Stimulated activated memory B cell treated with anti-CD40 and anti-IgM and Interleukin-4, amounts not matched to agents 10 μg/mL and 1 μg/mL and 100 μg/mL, for 72 hours (primary cell): ENCODE measurements at regions not wholly inside any gene's neighbourhood (a gene's known extent, or its start where the extent isn't known, plus 50 kb on each side); places are given as distances from the start of the nearest gene placed in this dataset.
A peak's percentile ranks its signal among the peaks of the same experiment; 100 is the strongest.
"Not testable (repeated sequence)": the region's sequence is repeated elsewhere in the genome, so short reads cannot be mapped to it uniquely, and the experiment has no call there.

Experiments used
- ATAC-seq: fragments of 150-1000 bp; cut with Tn5 transposase; 2 replicates; pipeline ENCODE4 v1.10.0; 2021
- H3K27ac Mint-ChIP-seq: one replicate; pipeline ENCODE4 v1.8.0; 2022; ENCODE audit warnings: mild to moderate bottlenecking, mixed read lengths
- H3K27me3 Mint-ChIP-seq: one replicate; pipeline ENCODE4 v1.8.0; 2022; ENCODE audit warnings: mixed read lengths
- H3K36me3 Mint-ChIP-seq: one replicate; pipeline ENCODE4 v1.8.0; 2022; ENCODE audit warnings: mixed read lengths
- H3K4me1 Mint-ChIP-seq: one replicate; pipeline ENCODE4 v1.8.0; 2022; ENCODE audit warnings: mixed read lengths
- H3K4me3 Mint-ChIP-seq: one replicate; pipeline ENCODE4 v1.8.0; 2022; ENCODE audit warnings: mild to moderate bottlenecking, moderate library complexity, mixed read lengths
- H3K9me3 Mint-ChIP-seq: one replicate; pipeline ENCODE4 v1.8.0; 2022; ENCODE audit warnings: mixed read lengths

- H3K27me3 Mint-ChIP-seq: no peaks in the 10 kb centered on the region
- no peak overlapping the region for H3K4me3 Mint-ChIP-seq
- H3K4me1 Mint-ChIP-seq: no peaks in the 10 kb centered on the region
- ATAC-seq: no peak
- no peaks in the 10 kb centered on the region for H3K9me3 Mint-ChIP-seq
- no peaks in the 10 kb centered on the region for H3K36me3 Mint-ChIP-seq
- H3K27ac Mint-ChIP-seq: no peak overlapping the region
These were observed 257.6 kb downstream of the FOXL1 start for GRCh38 chr16:86835982-86836381.

- no peaks in the 10 kb centered on the region for H3K36me3 Mint-ChIP-seq
- no peaks in the 10 kb centered on the region for H3K4me1 Mint-ChIP-seq
- ATAC-seq: no peak
- H3K27me3 Mint-ChIP-seq: no peaks in the 10 kb centered on the region
- H3K27ac Mint-ChIP-seq: no peak overlapping the region
- H3K9me3 Mint-ChIP-seq: no peaks in the 10 kb centered on the region
- H3K4me3 Mint-ChIP-seq: no peak overlapping the region
These were observed 258.3 kb downstream of the FOXL1 start for GRCh38 chr16:86836503-86837129.

- H3K4me3 Mint-ChIP-seq: no peak overlapping the region
- no peaks in the 10 kb centered on the region for H3K36me3 Mint-ChIP-seq
- no peaks in the 10 kb centered on the region for H3K27me3 Mint-ChIP-seq
- ATAC-seq: no peak
- no peaks in the 10 kb centered on the region for H3K4me1 Mint-ChIP-seq
- no peak overlapping the region for H3K27ac Mint-ChIP-seq
- peaks cover 8% of the 10 kb centered on the region for H3K9me3 Mint-ChIP-seq
These were observed 265.5 kb downstream of the FOXL1 start for GRCh38 chr16:86843812-86844211.

GRCh38 chr16:86844695-86845094, 266.3 kb downstream of the FOXL1 start:
- H3K27ac Mint-ChIP-seq: no peak overlapping the region
- no peaks in the 10 kb centered on the region for H3K27me3 Mint-ChIP-seq
- peaks cover 8% of the 10 kb centered on the region for H3K9me3 Mint-ChIP-seq
- H3K4me3 Mint-ChIP-seq: no peak overlapping the region
- no peaks in the 10 kb centered on the region for H3K4me1 Mint-ChIP-seq
- H3K36me3 Mint-ChIP-seq: no peaks in the 10 kb centered on the region
- no peak for ATAC-seq

- peaks cover 8% of the 10 kb centered on the region for H3K9me3 Mint-ChIP-seq
- no peaks in the 10 kb centered on the region for H3K4me1 Mint-ChIP-seq
- ATAC-seq: no peak
- H3K36me3 Mint-ChIP-seq: no peaks in the 10 kb centered on the region
- no peak overlapping the region for H3K4me3 Mint-ChIP-seq
- no peaks in the 10 kb centered on the region for H3K27me3 Mint-ChIP-seq
- no peak overlapping the region for H3K27ac Mint-ChIP-seq
These were observed 267.8 kb downstream of the FOXL1 start for GRCh38 chr16:86846136-86846535.

GRCh38 chr16:86848821-86849220, 270.5 kb downstream of the FOXL1 start:
- no peak for ATAC-seq
- H3K4me1 Mint-ChIP-seq: no peaks in the 10 kb centered on the region
- H3K27ac Mint-ChIP-seq: no peak overlapping the region
- H3K36me3 Mint-ChIP-seq: no peaks in the 10 kb centered on the region
- no peaks in the 10 kb centered on the region for H3K27me3 Mint-ChIP-seq
- peaks cover 6% of the 10 kb centered on the region for H3K9me3 Mint-ChIP-seq
- H3K4me3 Mint-ChIP-seq: no peak overlapping the region

GRCh38 chr16:86850670-86851069, 272.3 kb downstream of the FOXL1 start:
- Mint-ChIP-seq H3K27ac (no peak overlapping the region), H3K4me1 (no peaks in the 10 kb centered on the region), H3K4me3 (no peak overlapping the region), H3K27me3 (no peaks in the 10 kb centered on the region), H3K36me3 (no peaks in the 10 kb centered on the region), H3K9me3 (peaks cover under 1% of the 10 kb centered on the region)
- no peak for ATAC-seq

- no peaks in the 10 kb centered on the region for H3K9me3 Mint-ChIP-seq
- no peak for ATAC-seq
- no peak overlapping the region for H3K27ac Mint-ChIP-seq
- H3K4me3 Mint-ChIP-seq: no peak overlapping the region
- H3K36me3 Mint-ChIP-seq: no peaks in the 10 kb centered on the region
- no peaks in the 10 kb centered on the region for H3K27me3 Mint-ChIP-seq
- H3K4me1 Mint-ChIP-seq: no peaks in the 10 kb centered on the region
These were observed 273.8 kb downstream of the FOXL1 start for GRCh38 chr16:86852135-86852534.

GRCh38 chr16:86854058-86854621, 275.8 kb downstream of the FOXL1 start:
- H3K9me3 Mint-ChIP-seq: no peaks in the 10 kb centered on the region

GRCh38 chr16:86854626-86855294, 276.4 kb downstream of the FOXL1 start:
- no peaks in the 10 kb centered on the region for H3K27me3 Mint-ChIP-seq
- H3K4me3 Mint-ChIP-seq: no peak overlapping the region
- no peaks in the 10 kb centered on the region for H3K36me3 Mint-ChIP-seq
- H3K27ac Mint-ChIP-seq: no peak overlapping the region
- no peaks in the 10 kb centered on the region for H3K4me1 Mint-ChIP-seq
- ATAC-seq: no peak
- H3K9me3 Mint-ChIP-seq: no peaks in the 10 kb centered on the region

More at GRCh38 chr16:86854058-86854621, 275.8 kb downstream of the FOXL1 start:
- no peaks in the 10 kb centered on the region for H3K36me3 Mint-ChIP-seq
- H3K27me3 Mint-ChIP-seq: no peaks in the 10 kb centered on the region
- H3K27ac Mint-ChIP-seq: no peak overlapping the region
- no peak overlapping the region for H3K4me3 Mint-ChIP-seq
- no peaks in the 10 kb centered on the region for H3K4me1 Mint-ChIP-seq
- ATAC-seq: no peak

- H3K4me3 Mint-ChIP-seq: no peak overlapping the region
- no peaks in the 10 kb centered on the region for H3K9me3 Mint-ChIP-seq
- no peak overlapping the region for H3K27ac Mint-ChIP-seq
- ATAC-seq: peak; percentile 31
- H3K27me3 Mint-ChIP-seq: no peaks in the 10 kb centered on the region
- no peaks in the 10 kb centered on the region for H3K4me1 Mint-ChIP-seq
- no peaks in the 10 kb centered on the region for H3K36me3 Mint-ChIP-seq
These were observed 278.7 kb downstream of the FOXL1 start for GRCh38 chr16:86856946-86857586.

GRCh38 chr16:86857807-86858206, 279.5 kb downstream of the FOXL1 start:
- Mint-ChIP-seq H3K9me3 (no peaks in the 10 kb centered on the region), H3K27me3 (no peaks in the 10 kb centered on the region), H3K27ac (no peak overlapping the region), H3K4me3 (no peak overlapping the region), H3K4me1 (no peaks in the 10 kb centered on the region), H3K36me3 (no peaks in the 10 kb centered on the region)
- ATAC-seq: no peak

- ATAC-seq: no peak
- Mint-ChIP-seq H3K4me3 (no peak overlapping the region), H3K36me3 (no peaks in the 10 kb centered on the region), H3K27me3 (no peaks in the 10 kb centered on the region), H3K9me3 (no peaks in the 10 kb centered on the region), H3K4me1 (no peaks in the 10 kb centered on the region), H3K27ac (no peak overlapping the region)
These were observed 280.2 kb downstream of the FOXL1 start for GRCh38 chr16:86858501-86858900.

- H3K9me3 Mint-ChIP-seq: not testable (repeated sequence)
These were observed 283.0 kb downstream of the FOXL1 start for GRCh38 chr16:86861270-86861858.

GRCh38 chr16:86862595-86863280, 284.4 kb downstream of the FOXL1 start:
- Mint-ChIP-seq H3K4me1 (no peaks in the 10 kb centered on the region), H3K27ac (no peak overlapping the region), H3K4me3 (no peak overlapping the region), H3K27me3 (peaks cover 3% of the 10 kb centered on the region), H3K9me3 (peaks cover 7% of the 10 kb centered on the region), H3K36me3 (no peaks in the 10 kb centered on the region)
- no peak for ATAC-seq

More at GRCh38 chr16:86861270-86861858, 283.0 kb downstream of the FOXL1 start:
- not testable (repeated sequence) for H3K4me1 Mint-ChIP-seq, H3K36me3 Mint-ChIP-seq, H3K27ac Mint-ChIP-seq, H3K27me3 Mint-ChIP-seq, H3K4me3 Mint-ChIP-seq, ATAC-seq
